ENCODE measurements at regions not wholly inside any gene's neighbourhood (a gene's known extent, or its start where the extent isn't known, plus 50 kb on each side); places are given as distances from the start of the nearest gene placed in this dataset.
"Not testable (repeated sequence)": the region's sequence is repeated elsewhere in the genome, so short reads cannot be mapped to it uniquely, and the experiment has no call there.

GRCh38 chr5:38148021-38148625 lies 110.2 kb upstream of the EGFLAM start:
- DNase-seq: no peak

- DNase-seq: no peak
These were observed 115.0 kb upstream of the EGFLAM start for GRCh38 chr5:38143384-38143783.

GRCh38 chr5:38141665-38142064 lies 116.7 kb upstream of the EGFLAM start:
- no peak for DNase-seq

- DNase-seq: no peak
These were observed 119.8 kb upstream of the EGFLAM start for GRCh38 chr5:38138574-38138973.

- no peak for DNase-seq
These were observed 122.8 kb upstream of the EGFLAM start for GRCh38 chr5:38135486-38136039.

GRCh38 chr5:38134810-38135209 lies 123.5 kb upstream of the EGFLAM start:
- DNase-seq: no peak

GRCh38 chr5:38134294-38134693 lies 124.1 kb upstream of the EGFLAM start:
- not testable (repeated sequence) for DNase-seq

GRCh38 chr5:38131686-38132085 lies 126.7 kb upstream of the EGFLAM start:
- no peak for DNase-seq

GRCh38 chr5:38124321-38124720 lies 134.0 kb upstream of the EGFLAM start:
- DNase-seq: no peak

GRCh38 chr5:38121420-38121819 lies 136.9 kb upstream of the EGFLAM start:
- DNase-seq: no peak

- DNase-seq: no peak
These were observed 138.5 kb upstream of the EGFLAM start for GRCh38 chr5:38119836-38120235.

GRCh38 chr5:38117784-38118479 lies 140.4 kb upstream of the EGFLAM start:
- DNase-seq: no peak

- DNase-seq: no peak
These were observed 143.0 kb upstream of the EGFLAM start for GRCh38 chr5:38115318-38115827.

GRCh38 chr5:38113880-38114279 lies 144.5 kb upstream of the EGFLAM start:
- DNase-seq: no peak

- no peak for DNase-seq
These were observed 144.9 kb upstream of the EGFLAM start for GRCh38 chr5:38113456-38113855.

- no peak for DNase-seq
These were observed 145.4 kb upstream of the EGFLAM start for GRCh38 chr5:38112938-38113337.

GRCh38 chr5:38110130-38110529 lies 148.2 kb upstream of the EGFLAM start:
- DNase-seq: no peak

- no peak for DNase-seq
These were observed 151.3 kb upstream of the EGFLAM start for GRCh38 chr5:38107096-38107495.

GRCh38 chr5:38105801-38106200 lies 152.6 kb upstream of the EGFLAM start:
- DNase-seq: no peak

- DNase-seq: no peak
These were observed 153.2 kb upstream of the EGFLAM start for GRCh38 chr5:38105231-38105570.

GRCh38 chr5:38104497-38105230 lies 153.7 kb upstream of the EGFLAM start:
- no peak for DNase-seq

- DNase-seq: no peak
These were observed 156.5 kb upstream of the EGFLAM start for GRCh38 chr5:38101897-38102296.

Data from amniotic stem cell (primary cell).